ENCODE measurements at regions not wholly inside any gene's neighbourhood (a gene's known extent, or its start where the extent isn't known, plus 50 kb on each side); places are given as distances from the start of the nearest gene placed in this dataset.

GRCh38 chr1:219514728-219515127 is 98.2 kb downstream of the ZC3H11B start:
- DNase-seq (ENCODE audit: low spot score) (no peak), ATAC-seq (no peak)
- H3K36me3 Mint-ChIP-seq = no peaks in the 10 kb centered on the region
- H3K27me3 Mint-ChIP-seq (ENCODE audit: low read depth) = no peaks in the 10 kb centered on the region
- ChIA-PET POLR2A (no interaction called here), CTCF (no interaction called here)
- no peaks in the 10 kb centered on the region for H3K9me3 Mint-ChIP-seq
- peaks cover 6% of the 10 kb centered on the region for H3K4me1 Mint-ChIP-seq
- H3K27ac Mint-ChIP-seq = no peak overlapping the region
- no peak overlapping the region for H3K4me3 Mint-ChIP-seq
- TF ChIP-seq GRHL2 (CRISPR knock-in tag; IDR thresholded peaks at IDR 0.05; ENCODE audit: insufficient replicate concordance, severe bottlenecking) (no peak), CTCF (IDR thresholded peaks at IDR 0.05) (no peak), SMAD4 (CRISPR knock-in tag; IDR thresholded peaks at IDR 0.05) (no peak), TEAD4 (CRISPR knock-in tag; IDR thresholded peaks at IDR 0.05) (no peak), ATF2 (CRISPR knock-in tag; IDR thresholded peaks at IDR 0.05; ENCODE audit: borderline replicate concordance, low read depth) (no peak), NFATC4 (CRISPR knock-in tag; IDR thresholded peaks at IDR 0.05) (no peak)

DNA sequence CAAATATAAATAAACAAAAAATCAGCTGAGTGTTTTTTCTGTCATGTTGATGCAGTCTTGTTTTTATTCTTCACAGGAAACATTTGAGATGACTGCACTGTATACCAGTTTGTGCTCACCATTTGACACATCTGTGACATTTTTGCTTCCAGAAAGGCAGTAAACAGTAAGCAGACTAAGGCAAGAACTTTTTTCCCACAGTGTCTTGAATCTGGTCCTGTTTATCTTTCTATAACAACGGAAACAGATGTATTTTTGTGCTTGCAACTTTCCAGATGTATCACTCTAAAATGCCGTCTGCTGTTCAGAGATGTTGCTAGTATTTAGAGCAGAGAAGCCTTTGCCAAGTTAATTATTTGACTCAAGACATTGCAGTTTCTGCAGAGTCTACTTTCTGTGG is 105.5 kb downstream of the ZC3H11B start:
- TF ChIP-seq ZNF317 (CRISPR knock-in tag; IDR thresholded peaks at IDR 0.05; ENCODE audit: borderline replicate concordance, low read depth) (no peak), EMX1 (CRISPR knock-in tag; IDR thresholded peaks at IDR 0.05) (no peak), NFYB (CRISPR knock-in tag; conservative IDR thresholded peaks at IDR 0.05; ENCODE audit: low read depth) (no peak), ZNF138 (CRISPR knock-in tag; conservative IDR thresholded peaks at IDR 0.05) (no peak), NFE2L1 (CRISPR knock-in tag; IDR thresholded peaks at IDR 0.05) (no peak), MYBL2 (CRISPR knock-in tag; IDR thresholded peaks at IDR 0.05) (no peak), CTCF (IDR thresholded peaks at IDR 0.05) (no peak), GRHL2 (CRISPR knock-in tag; IDR thresholded peaks at IDR 0.05; ENCODE audit: insufficient replicate concordance, severe bottlenecking) (no peak), ZBTB21 (CRISPR knock-in tag; IDR thresholded peaks at IDR 0.05; ENCODE audit: borderline replicate concordance) (no peak), SOX15 (CRISPR knock-in tag; IDR thresholded peaks at IDR 0.05) (no peak), JAZF1 (CRISPR knock-in tag; IDR thresholded peaks at IDR 0.05) (no peak), ATF2 (CRISPR knock-in tag; IDR thresholded peaks at IDR 0.05; ENCODE audit: borderline replicate concordance, low read depth) (no peak), ZNF416 (CRISPR knock-in tag; IDR thresholded peaks at IDR 0.05) (no peak), SP1 (CRISPR knock-in tag; conservative IDR thresholded peaks at IDR 0.05) (no peak), TP53 (CRISPR knock-in tag; IDR thresholded peaks at IDR 0.05) (no peak)
- TF ChIP-seq, protein P1, sequence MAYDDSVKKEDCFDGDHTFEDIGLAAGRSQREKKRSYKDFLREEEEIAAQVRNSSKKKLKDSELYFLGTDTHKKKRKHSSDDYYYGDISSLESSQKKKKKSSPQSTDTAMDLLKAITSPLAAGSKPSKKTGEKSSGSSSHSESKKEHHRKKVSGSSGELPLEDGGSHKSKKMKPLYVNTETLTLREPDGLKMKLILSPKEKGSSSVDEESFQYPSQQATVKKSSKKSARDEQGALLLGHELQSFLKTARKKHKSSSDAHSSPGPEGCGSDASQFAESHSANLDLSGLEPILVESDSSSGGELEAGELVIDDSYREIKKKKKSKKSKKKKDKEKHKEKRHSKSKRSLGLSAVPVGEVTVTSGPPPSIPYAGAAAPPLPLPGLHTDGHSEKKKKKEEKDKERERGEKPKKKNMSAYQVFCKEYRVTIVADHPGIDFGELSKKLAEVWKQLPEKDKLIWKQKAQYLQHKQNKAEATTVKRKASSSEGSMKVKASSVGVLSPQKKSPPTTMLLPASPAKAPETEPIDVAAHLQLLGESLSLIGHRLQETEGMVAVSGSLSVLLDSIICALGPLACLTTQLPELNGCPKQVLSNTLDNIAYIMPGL (CRISPR knock-in tag; IDR thresholded peaks at IDR 0.05) = no peak
- TF ChIP-seq, protein P2, sequence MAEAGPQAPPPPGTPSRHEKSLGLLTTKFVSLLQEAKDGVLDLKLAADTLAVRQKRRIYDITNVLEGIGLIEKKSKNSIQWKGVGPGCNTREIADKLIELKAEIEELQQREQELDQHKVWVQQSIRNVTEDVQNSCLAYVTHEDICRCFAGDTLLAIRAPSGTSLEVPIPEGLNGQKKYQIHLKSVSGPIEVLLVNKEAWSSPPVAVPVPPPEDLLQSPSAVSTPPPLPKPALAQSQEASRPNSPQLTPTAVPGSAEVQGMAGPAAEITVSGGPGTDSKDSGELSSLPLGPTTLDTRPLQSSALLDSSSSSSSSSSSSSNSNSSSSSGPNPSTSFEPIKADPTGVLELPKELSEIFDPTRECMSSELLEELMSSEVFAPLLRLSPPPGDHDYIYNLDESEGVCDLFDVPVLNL (CRISPR knock-in tag; IDR thresholded peaks at IDR 0.05; ENCODE audit: borderline replicate concordance, low read depth) = no peak
- H3K27me3 Mint-ChIP-seq (ENCODE audit: low read depth) = no peaks in the 10 kb centered on the region
- H3K36me3 Mint-ChIP-seq = no peaks in the 10 kb centered on the region
- CTCF ChIA-PET = no interaction called here
- no peaks in the 10 kb centered on the region for H3K4me1 Mint-ChIP-seq
- DNase-seq (ENCODE audit: low spot score) (no peak), ATAC-seq (no peak)
- no peaks in the 10 kb centered on the region for H3K9me3 Mint-ChIP-seq
- H3K4me3 Mint-ChIP-seq = no peak overlapping the region
- H3K27ac Mint-ChIP-seq = no peak overlapping the region
- POLR2A ChIA-PET = no interaction called here
